NT2/D1 (cell line): ENCODE measurements at regions not wholly inside any gene's neighbourhood (a gene's known extent, or its start where the extent isn't known, plus 50 kb on each side); places are given as distances from the start of the nearest gene placed in this dataset.

Source experiments
- SUZ12 ChIP-seq: IDR thresholded peaks from 2 replicates; pipeline ENCODE4 v1.6.1; 2011; ENCODE audit not compliant: insufficient read length, insufficient read depth; ENCODE audit errors: extremely low read depth
- YY1 ChIP-seq: IDR thresholded peaks from 2 replicates; pipeline ENCODE4 v1.6.1; 2011; ENCODE audit not compliant: insufficient read length, insufficient read depth
- ZNF274 ChIP-seq: IDR thresholded peaks from 2 replicates; pipeline ENCODE4 v1.6.1; 2011; ENCODE audit warnings: mild to moderate bottlenecking, low read depth, low read length

GRCh38 chr12:66044731-66045130, 85.8 kb downstream of the LLPH start:
- no peak for TF ChIP-seq YY1
- no peak for TF ChIP-seq ZNF274
- no peak for TF ChIP-seq SUZ12
